ENCODE measurements at regions not wholly inside any gene's neighbourhood (a gene's known extent, or its start where the extent isn't known, plus 50 kb on each side); places are given as distances from the start of the nearest gene placed in this dataset.

DNA sequence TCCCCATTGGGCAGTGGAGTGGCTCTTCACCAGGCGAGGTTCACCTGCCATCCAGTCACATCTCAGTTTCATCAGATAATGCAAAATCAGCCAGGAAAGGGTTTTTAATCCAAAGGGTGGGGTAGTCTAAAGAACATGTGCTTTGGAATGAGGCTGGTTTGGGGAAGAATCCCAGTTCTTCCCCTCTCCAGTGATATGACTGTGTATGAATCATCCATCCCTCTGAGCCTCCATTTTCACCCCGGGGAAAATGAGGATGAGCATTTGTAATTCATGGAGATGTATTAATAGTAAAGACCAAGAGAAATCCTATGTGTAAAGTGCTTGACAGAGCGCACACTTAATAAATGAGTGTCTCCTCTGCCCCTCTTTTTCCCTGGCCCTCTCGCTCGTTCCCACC is 215.1 kb upstream of the FGGY start:
- no peak for DNase-seq (ENCODE audit: low spot score)

DNA sequence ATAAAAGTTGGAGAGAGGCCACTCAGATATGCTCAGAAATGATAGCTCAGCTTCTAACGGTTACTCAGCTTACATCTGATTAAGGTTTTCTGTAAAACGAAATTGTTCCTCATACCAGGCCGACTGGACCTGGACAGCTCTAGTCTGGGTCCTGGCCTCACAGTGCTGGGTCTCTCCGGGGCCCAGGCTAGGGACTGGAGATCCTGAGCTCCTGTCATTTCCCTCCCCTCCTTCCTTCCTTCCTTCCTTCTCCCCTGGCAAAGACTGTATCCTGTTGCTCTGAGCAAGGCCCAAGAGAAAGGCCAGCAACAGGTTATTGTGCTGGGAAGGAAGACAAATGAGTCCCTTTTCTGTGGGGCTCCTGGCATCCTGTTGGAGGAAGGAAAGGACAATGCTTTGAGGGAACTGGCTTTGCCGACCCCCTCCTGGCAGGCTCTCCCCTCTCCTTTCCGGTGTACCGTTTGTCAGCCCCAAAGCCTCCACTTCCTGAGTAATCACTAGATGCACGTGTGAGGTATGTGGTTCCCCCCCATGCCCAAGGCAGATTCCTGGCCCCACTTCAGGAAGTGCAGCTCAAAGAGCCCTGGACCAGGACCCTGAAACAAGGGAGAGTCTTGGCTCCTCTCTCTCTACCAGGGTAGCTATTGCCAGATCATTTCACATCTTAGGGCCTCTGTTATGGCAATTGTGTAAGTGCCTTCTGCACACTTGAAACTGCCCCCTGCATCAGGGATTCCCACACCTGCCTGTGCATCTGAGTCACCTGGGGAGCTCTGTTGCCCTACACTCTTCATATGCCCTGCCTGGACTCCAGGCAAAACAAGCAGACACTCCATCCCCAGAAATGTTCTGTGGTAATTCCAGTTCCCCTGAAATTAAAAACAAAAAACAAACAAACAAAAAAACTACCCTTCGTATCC is 212.7 kb upstream of the FGGY start:
- peak; percentile 58 for DNase-seq (ENCODE audit: low spot score)

DNA sequence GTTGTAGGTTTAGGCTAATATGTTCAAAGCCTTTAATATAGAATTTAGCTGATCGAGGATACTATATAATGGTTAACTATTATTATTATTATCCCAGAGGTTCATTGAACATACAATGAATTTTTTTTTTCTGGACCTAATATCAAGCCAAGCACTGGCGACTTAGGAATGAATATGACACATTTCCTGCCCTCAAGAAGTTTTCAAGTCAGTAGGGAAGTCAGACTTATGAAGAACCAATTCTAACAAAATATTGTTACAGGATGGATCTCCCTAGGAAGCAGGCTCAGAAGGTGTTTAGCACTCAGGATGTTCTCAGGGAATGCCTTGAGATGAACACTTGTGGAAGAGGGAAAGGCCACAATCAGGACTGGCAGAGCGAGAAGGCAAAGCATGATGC is 211.8 kb upstream of the FGGY start:
- no peak for DNase-seq (ENCODE audit: low spot score)

DNA sequence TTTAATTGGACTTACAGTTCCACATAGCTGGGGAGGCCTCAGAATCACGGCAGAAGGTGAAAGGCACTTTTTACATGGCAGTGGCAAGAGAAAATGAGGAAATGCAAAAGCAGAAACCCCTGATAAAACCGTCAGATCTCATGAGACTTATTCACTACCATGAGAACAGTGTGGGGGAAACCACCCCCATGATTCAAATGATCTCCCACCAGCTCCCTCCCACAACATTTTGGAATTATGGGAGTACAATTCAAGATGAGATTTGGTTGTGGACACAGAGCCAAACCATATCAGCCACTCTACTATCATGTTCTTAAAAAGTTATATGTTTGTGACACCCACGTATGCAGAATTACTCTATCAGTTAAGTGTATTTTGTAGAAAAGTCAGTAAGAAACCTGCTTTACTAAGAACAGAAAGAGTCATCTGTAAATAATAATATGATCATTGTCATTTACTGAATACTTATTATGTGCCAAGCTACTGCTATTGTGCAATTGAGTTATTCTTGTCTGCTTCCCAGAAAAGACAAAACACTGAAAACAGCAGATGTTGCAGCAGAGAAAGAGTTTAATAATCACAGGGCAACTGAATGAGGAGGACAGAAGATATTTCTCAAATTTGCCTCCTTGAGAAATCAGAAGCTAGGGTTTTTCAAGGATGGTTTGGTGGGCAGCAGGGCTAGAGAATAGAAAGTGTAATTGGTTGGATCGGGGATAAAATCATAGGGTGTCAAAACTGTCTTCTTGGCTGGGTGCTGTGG is 207.7 kb upstream of the FGGY start:
- no peak for DNase-seq (ENCODE audit: low spot score)

DNA sequence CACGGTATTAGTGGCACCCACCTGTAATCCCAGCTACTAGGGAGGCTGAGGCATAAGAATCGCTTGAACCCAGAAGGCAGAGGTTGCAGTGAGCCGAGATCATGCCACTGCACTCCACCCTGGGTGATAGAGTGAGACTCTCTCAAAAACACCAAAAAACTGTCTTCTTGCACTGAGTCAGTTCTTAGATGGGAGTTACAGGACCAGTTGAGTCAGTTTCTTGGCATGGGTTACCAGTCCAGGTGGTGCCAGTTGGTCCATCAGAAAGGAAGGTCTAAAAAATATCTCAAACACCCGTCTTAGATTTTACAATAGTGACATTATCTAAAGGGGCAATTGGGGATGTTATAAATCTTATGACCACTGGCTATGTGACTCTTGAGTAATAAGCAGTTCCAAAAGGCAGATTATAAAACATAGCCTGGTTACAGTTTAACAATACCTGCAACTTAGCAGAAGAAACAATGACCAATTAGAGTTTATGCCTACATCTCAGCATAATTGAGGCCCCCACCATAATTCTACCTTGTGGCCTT is 206.9 kb upstream of the FGGY start:
- peak; percentile 20 for DNase-seq (ENCODE audit: low spot score)

DNA sequence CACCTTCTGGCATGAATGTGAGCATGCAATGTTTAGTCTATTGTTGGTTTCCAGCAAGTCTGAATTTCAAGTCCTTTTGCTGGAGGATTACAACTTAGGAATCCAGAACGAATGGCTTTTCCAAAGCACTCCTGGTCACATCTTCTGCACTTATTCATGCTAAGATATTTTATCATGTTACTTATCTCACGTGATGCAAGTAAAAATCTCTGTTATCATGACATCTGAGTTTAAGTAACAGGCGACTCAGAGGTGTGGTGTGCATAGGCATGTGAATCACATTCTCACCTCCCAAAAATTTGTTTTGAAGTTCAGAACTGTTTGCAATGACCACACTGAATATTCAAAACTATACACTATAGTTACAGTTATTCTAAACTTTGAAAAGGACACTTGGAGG is 204.8 kb upstream of the FGGY start:
- no peak for DNase-seq (ENCODE audit: low spot score)

DNA sequence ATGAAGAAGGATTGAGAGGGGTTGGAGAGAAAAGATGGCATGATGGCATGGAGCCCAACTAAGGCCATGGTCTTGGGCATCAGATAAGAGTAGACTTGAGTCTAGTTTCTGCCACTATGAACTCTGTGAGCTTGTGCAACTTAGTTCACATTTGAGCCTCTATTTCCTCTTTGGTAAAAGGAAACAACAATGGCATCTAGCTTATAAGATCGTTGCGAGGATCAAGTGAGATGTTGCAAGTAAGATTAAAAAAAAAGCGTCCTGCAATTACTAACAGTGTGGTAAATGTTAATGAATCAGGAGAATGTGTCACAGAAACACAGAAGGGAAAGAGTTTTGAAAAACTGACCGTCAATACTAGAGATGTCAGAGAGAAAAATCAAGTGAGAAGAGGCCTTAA is 202.9 kb upstream of the FGGY start:
- DNase-seq (ENCODE audit: low spot score), result no peak

DNA sequence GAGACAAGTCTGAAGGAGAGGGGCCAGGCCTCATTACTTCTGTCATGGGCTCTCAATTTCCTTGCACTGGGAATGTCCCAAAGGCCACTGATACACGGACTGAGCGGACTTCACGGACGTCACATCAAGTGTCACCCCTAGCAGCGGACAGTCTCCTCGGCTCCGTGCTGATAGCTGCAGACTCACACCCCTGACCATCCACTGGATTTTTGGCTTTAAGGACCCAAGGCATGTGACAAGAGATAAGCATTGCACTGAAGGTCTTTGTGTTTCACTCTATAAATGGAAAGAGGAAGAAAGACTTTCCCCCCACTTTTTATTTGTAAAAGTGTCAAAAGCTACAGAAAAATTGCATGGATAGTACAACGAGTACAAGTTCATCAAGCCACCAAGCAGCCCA is 200.4 kb upstream of the FGGY start:
- DNase-seq (ENCODE audit: low spot score), result no peak

DNA sequence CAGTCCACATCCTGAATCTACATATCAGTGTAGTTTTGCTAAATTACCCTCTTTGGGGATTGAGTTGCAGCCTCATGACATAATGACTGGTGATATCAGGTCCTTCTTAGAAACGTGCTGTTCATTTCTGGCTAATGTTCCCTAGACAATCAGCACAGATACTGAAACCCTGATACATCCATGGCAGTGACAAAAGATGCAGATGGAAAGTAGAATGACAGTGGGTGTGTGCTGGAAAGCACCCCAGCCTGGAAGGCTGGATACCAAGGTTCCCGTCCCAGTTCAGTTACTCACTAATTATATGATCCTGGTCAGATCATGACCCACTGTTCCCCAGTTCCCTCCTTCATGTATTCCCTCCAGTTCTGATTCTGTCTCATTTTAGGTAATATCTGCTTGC is 198.2 kb upstream of the FGGY start:
- DNase-seq (ENCODE audit: low spot score), result no peak

DNA sequence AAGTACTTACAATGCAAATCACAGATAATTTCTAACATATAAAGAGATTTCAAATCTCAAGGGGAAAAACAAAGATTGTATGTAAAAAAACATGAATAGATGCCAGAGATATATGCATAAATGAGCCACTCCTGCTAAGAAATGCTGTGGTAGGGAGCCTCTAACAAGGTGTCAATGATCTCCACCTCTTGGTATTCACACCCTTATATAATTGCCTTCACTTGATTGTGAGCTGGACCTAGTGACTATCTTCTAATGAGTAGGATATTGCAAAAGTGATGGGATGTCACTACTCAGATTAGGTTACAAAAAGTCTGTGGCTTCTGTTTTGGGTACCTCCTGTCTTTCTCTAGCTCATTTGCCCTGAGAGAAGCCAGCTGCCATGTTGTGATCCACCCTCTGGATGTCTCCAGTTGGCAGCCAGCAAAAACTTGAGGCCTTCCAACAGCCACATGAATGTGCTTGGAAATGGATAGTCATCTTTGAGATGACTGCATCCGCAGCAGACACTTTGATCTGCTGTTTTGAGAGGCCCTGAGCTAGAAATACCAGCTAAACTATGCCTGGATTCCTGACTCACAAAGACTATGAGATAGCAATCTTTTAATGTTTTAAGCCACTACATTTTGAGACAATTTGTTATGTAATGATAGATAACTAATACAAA is 196.1 kb upstream of the FGGY start:
- no peak for DNase-seq (ENCODE audit: low spot score)

DNA sequence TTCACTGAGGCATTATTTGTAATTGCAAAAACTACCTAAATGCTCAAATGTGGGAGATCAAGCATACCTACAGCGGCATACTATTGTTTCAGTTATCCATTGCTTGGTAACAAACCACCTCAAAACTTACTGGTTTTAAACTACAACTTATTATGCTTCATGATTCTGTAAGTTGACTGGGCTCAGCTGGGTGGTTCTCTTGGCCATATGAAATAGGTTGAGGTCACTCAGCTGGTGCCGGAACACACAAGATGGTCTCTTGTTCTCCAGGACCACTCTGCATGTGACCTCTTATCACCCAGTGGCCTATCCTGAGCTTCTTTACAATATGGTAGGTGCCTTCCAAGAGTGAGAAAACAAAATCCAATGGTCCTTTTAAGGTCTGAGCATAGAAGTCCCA is 195.4 kb upstream of the FGGY start:
- no peak for DNase-seq (ENCODE audit: low spot score)

DNA sequence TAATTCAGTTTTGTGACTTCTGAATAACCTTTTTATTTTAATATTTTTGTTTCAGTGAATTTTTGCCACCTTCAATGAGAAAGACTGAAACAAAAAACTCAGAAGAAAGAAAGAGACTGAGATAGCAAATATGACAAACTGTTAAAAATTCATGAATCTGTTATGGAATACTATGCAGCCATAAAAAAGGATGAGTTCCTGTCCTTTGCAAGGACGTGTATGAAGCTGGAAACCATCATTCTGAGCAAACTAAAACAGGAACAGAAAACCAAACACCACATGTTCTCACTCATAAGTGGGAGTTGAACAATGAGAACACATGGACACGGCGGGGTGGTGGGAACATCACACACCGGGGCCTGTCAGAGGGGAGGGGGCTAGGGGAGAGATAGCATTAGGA is 193.4 kb upstream of the FGGY start:
- no peak for DNase-seq (ENCODE audit: low spot score)

DNA sequence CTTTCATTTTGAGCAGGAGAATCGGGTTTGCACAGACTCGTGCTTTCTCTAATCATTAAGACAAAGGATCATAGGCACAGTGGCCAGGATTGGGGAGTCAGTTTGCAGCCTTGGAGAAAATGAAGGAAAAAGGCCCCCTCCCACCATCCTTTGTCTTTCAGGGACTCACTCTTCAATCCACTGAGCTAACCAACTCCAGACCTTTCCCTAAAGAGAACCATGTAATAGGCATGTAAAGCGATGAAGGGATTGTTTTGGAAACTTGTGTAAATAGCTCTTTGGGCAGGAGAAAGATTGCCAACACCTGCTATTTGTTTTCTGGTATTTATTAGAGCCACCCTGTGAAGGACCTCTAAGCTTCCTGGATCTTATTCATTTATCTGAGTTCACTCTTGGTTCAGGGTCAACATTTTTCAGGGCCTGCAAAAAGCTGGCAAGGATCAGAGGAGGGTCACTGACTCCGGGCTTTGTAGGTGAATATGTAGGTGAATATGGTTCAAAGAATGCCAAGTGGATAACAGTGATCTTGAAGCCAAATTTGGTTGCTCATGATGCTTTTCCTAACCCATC is 192.6 kb upstream of the FGGY start:
- no peak for DNase-seq (ENCODE audit: low spot score)

DNA sequence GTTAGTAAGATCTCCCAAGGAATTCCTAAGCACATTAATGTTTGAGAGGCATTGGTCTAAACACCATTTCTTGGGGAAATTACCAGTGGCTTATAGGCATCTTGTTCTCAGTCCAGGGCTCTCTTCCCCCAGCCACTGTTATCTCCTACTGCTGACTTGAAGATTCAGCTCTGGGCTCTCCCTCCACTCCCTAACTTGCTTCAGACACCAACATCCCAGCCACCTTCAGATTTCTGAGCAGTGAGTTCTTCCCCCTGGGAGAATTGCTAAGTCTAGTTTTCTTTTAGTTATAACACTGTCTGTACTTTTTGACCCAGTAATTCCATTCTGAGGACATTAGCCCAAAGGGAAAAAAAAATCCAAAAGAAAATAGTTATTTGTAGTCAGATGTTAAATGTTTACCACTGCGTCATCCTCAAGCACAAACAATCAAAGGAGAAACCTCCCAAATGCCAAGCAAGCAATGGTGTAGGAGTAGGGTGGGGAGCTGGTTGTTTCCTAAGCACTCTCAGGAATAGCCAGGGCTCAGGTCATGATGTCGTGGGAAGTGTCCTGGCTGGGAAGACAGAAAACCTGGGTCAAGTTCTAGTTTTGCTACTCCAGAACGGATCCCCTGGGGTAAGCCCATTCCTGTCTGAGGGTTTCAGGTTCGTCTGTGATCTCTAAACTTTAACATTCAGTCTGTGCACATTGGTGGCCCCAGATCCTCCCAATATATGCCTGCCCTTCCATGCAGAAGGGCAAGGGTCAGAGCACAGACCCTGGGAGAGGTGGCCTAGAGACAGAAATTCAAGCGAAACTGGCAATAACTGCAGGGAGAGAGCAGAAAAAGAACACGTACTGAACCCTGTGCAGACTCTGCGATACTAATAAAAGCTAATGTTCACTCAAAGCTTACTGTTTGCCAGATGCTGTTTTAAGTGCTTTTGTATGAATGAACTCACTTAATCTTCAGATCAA is 191.1 kb upstream of the FGGY start:
- DNase-seq (ENCODE audit: low spot score), result no peak

DNA sequence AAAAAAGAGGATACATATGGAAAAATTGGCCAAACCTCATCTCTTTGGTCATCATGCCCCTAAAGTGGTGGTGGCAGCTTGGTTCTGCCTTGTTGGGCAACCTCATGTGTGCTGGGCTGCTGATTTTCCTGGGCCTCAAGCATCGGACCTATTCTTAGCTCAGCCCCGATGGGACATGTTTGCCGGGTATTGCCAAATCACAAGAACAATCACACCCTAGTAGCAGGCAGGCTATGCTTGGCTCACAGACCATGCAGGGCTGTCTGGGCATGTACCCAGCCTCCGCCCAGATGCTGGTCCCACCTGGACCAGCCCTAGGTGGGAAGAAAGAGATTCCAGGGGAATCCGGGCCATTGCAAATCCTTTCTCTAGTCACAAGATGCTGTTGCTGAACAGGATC is 189.4 kb upstream of the FGGY start:
- DNase-seq (ENCODE audit: low spot score), result no peak

DNA sequence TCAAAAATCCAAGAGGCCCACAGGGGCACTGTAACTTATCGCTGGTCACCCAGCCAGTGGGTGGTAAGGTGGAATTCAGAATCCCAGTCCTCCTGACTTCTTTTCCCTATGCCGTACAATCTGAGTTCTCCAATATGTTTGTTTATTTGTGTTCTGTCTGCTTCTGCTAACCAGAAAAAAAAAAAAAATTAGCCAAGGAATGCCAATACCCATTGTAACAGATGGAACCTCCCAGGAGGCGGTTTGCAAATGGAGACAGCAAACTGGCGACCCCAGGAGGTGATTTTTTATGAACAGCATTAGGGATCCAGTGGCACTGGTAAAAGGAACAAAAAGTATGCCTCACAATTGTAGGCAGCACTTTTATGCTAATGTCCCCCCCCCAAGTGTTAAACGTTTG is 189.0 kb upstream of the FGGY start:
- DNase-seq (ENCODE audit: low spot score), result no peak

DNA sequence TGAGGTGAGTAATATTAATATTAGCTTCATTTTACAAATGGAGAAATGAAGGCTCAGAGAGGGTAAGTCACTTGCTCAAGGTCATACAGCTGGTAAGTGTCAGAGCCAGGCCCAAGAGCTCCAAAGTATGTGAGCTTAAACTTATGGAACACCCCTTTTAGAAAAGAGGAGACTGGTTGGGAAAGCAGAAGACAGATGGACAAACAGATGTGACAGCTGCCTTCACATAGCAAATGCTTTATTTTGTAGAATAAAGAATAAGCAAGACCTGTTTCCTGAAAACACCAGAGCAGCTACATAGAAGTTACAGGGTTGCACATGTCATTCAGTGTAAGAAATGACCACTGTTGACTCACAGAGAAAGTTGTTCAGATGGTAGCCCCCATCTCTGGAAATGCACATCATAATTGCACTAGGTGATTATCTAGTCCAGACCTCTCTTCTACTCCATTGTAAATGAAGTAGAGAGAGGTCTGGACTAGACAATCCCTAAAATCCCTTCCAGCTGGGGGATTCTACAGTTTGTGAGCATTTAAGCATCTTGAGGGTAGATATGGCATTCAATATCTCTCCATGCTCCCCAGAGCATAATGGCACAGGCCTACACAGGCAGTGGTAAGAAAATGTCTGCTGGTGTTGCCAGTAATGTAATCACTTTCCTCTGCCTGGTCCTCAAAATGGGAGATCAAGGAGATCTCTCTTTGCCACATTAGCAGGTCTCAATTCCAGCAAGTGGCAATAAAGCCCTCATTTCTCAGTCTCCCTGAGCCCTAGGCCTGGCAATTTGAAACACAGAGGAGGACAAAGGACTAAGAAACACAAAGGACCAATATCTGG is 188.2 kb upstream of the FGGY start:
- no peak for DNase-seq (ENCODE audit: low spot score)

DNA sequence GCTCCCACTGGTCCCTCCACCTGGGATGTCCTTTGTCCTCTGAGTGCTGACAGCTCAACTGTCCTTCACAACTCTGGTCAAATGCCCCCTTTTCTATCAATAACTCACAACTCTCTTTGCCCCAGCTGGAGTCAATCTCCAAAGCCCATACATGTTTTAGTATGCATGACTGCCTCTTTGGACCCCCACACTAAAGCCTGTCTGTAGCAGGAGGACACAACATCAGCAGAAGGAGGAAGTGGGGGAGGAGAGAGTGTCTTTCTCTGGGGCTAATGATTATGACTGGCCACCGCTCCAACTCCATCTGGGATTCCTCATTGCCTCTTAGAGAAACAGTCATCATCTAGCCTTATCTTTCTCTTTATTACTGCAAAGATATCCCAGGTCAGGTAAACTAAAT is 186.6 kb upstream of the FGGY start:
- DNase-seq (ENCODE audit: low spot score), result no peak

DNA sequence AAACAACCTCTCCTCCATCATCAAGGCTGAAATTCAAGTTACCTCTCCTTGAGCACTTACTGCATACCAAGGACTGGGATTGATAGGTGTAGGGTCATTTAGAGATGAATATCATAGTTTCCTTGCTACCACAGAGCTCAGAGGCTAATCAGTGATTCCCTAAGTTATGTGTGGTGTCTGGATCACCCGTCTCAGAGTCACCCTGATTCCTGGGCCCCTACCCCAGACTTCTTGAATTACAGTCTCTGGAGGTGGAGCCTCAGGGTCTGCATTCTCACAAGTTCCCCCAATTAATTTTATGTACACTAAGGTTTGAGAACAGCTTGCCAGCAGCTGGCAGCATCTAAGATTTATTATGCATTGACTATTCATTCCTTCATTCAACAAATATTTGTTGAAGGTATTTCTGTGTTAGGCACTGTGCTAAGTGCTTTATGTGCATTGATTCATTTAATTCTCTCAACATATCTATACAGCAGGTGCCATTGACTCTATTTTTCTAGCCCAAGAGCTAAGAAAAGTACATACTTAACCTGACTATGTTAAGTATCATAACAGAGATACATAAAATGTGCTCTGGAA is 182.9 kb upstream of the FGGY start:
- no peak for DNase-seq (ENCODE audit: low spot score)

DNA sequence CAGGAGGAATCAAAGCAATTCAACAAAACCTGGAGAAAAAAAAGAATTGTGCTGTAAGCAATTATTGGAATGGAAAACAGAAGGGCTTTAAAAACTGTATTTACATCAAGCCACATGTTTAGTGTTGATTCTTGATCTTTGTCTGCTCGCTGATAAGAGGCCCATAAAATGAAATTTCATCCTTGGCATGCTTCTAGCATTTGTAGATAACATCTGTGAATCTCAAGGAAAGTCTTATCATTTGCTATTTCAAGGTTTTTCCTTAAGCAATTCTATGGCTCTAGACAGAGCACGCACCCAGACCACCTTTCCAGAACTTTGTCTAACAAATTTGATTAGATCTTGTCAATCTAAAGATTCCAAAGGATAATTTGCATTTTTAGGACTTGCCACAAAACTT is 181.0 kb upstream of the FGGY start:
- no peak for DNase-seq (ENCODE audit: low spot score)
